ENCODE measurements at regions not wholly inside any gene's neighbourhood (a gene's known extent, or its start where the extent isn't known, plus 50 kb on each side); places are given as distances from the start of the nearest gene placed in this dataset.

DNA sequence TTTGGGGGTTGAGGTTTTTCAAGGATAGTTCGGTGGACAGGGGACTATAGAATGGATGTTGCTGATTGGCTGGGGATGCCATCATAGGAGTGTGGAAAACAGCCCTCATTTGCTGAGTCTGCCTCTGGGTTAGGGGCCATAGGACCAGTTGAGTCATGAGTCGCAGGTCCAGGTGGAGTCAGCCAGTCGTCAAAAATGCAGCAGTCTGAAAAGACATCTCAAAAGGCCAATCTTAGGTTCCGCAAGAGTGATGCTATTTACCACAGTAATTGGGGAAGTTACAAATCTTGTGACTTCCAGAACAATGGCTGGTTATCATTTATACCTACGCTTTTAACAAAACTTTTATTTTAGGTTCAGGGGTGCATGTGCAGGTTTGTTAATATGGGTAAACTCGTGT is 276.0 kb upstream of the DMRT1 start:
- BruUV-seq (replicated peaks) = no TSS peak
- ChIA-PET RAD21 (ENCODE audit: unreplicated experiment) (no interaction called here), SMC1A (ENCODE audit: uncharacterized antibody, unreplicated experiment) (no interaction called here), POLR2A (no interaction called here), CTCF (no interaction called here)
- H3K36me3 ChIP-seq (ENCODE audit: control insufficient read depth in 2 of 2, insufficient read depth in 2 of 2, low read length in 1 of 2) = no peaks in the 10 kb centered on the region
- no peaks in the 10 kb centered on the region for H3K79me2 ChIP-seq (ENCODE audit: control insufficient read depth, insufficient read depth, low read length)
- no peaks in the 10 kb centered on the region for H3K4me1 ChIP-seq (ENCODE audit: control insufficient read depth, insufficient read depth, low read length)
- FAIRE-seq (no peak), DNase-seq (ENCODE audit: low read depth, low spot score) (no peak), ATAC-seq (no peak)
- WGBS (ENCODE audit: insufficient coverage, insufficient replicate concordance, low lambda C conversion rate, missing lambda C conversion rate) = 20% methylated on average over 6 of the region's 6 CpGs
- peaks cover 0 to 3% of the 10 kb centered on the region in 2 experiments; a peak in 1 of 4 replicates for H3K27me3 ChIP-seq (replicated peaks in 1 of 2; ENCODE audit: control insufficient read depth in 2 of 2, insufficient read depth in 2 of 2, low read length in 1 of 2)
- H2AFZ ChIP-seq (ENCODE audit: control insufficient read depth, low read depth, low read length) = no peak overlapping the region
- H3K27ac ChIP-seq (ENCODE audit: control insufficient read depth, insufficient read depth) = no peak overlapping the region
- no peak overlapping the region for H3K4me3 ChIP-seq
- H3K4me2 ChIP-seq (ENCODE audit: control insufficient read depth, insufficient read depth) = no peak overlapping the region
- no peaks in the 10 kb centered on the region; the same call in 2 of the 3 replicates for H3K9me3 ChIP-seq (replicated peaks; ENCODE audit: control insufficient read depth, insufficient read depth, low read length)
- intact Hi-C loops (cut with micrococcal nuclease; ENCODE audit: unreplicated experiment) (no loop called here), in situ Hi-C loops (cut with MboI) (loop anchor here (10.0 kb wide), 1 partner anchor 61 kb away; the partner anchor contains the start of gene KANK1)
- no peak overlapping the region for H3K9ac ChIP-seq (ENCODE audit: control insufficient read depth, insufficient read depth, low read length)
- TF ChIP-seq BHLHE40 (IDR thresholded peaks at IDR 0.05; ENCODE audit: borderline replicate concordance in 1 of 2, low read depth in 2 of 2, low read length in 1 of 2) (peak in 1 of 2 experiments; percentile 29; a peak in 1 of 4 replicates), CBFB (IDR thresholded peaks at IDR 0.05; ENCODE audit: low read depth) (no peak)
- no peaks in the 10 kb centered on the region for H4K20me1 ChIP-seq (ENCODE audit: control insufficient read depth, insufficient read depth)

DNA sequence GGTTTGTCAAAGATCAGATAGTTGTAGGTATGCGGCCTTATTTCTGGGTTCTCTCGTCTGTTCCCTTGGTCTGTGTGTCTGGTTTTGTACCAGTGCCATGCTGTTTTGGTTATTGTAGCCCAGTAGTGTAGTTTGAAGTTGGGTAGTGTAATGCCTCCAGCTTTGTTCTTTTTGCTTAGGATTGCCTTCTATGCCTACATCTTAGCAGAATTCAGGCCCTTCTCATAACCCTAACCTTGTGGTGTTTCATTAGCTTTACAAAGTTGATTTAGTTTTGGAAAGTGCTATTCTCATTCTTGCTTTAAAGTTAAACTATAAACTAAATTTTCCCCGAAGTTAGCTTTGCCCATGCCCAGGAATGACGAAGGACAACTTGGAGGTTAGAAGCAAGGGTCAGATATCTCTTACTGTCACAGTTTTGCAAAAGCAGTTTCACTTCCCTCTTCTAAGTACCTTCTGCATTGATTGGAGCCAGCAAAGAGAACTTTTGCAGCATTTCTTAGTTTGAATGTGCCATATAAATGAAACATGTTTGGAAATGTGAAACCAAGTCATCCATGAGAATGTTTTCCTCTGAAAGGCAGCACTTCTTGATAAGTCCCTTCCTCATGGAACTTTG is 274.3 kb upstream of the DMRT1 start:
- WGBS (ENCODE audit: insufficient coverage, insufficient replicate concordance, low lambda C conversion rate, missing lambda C conversion rate) = 34% methylated on average over 4 of the region's 4 CpGs
- no peak overlapping the region for H3K4me2 ChIP-seq (ENCODE audit: control insufficient read depth, insufficient read depth)
- TF ChIP-seq POLR2AphosphoS2 (IDR thresholded peaks at IDR 0.05; ENCODE audit: low read depth, low read length) (no peak), KLF5 (IDR thresholded peaks at IDR 0.05; ENCODE audit: partially characterized antibody) (no peak), SPI1 (IDR thresholded peaks at IDR 0.05; ENCODE audit: borderline replicate concordance, insufficient read depth, low read depth, low read length) (peak; percentile 99), TBL1XR1 (IDR thresholded peaks at IDR 0.05; ENCODE audit: low read depth, low read length) (no peak), IKZF1 (conservative IDR thresholded peaks at IDR 0.05) (peak; percentile 63; the same call in 1 of the 2 replicates), CBX5 (IDR thresholded peaks at IDR 0.05; ENCODE audit: low read depth) (no peak), HCFC1 (IDR thresholded peaks at IDR 0.05; ENCODE audit: low read length) (no peak), TARDBP (IDR thresholded peaks at IDR 0.05; ENCODE audit: borderline replicate concordance) (no peak), ZNF24 (IDR thresholded peaks at IDR 0.05) (no peak)
- TF ChIP-seq, protein P1, sequence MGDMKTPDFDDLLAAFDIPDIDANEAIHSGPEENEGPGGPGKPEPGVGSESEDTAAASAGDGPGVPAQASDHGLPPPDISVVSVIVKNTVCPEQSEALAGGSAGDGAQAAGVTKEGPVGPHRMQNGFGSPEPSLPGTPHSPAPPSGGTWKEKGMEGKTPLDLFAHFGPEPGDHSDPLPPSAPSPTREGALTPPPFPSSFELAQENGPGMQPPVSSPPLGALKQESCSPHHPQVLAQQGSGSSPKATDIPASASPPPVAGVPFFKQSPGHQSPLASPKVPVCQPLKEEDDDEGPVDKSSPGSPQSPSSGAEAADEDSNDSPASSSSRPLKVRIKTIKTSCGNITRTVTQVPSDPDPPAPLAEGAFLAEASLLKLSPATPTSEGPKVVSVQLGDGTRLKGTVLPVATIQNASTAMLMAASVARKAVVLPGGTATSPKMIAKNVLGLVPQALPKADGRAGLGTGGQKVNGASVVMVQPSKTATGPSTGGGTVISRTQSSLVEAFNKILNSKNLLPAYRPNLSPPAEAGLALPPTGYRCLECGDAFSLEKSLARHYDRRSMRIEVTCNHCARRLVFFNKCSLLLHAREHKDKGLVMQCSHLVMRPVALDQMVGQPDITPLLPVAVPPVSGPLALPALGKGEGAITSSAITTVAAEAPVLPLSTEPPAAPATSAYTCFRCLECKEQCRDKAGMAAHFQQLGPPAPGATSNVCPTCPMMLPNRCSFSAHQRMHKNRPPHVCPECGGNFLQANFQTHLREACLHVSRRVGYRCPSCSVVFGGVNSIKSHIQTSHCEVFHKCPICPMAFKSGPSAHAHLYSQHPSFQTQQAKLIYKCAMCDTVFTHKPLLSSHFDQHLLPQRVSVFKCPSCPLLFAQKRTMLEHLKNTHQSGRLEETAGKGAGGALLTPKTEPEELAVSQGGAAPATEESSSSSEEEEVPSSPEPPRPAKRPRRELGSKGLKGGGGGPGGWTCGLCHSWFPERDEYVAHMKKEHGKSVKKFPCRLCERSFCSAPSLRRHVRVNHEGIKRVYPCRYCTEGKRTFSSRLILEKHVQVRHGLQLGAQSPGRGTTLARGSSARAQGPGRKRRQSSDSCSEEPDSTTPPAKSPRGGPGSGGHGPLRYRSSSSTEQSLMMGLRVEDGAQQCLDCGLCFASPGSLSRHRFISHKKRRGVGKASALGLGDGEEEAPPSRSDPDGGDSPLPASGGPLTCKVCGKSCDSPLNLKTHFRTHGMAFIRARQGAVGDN (IDR thresholded peaks at IDR 0.05) = no peak
- TF ChIP-seq, protein P2, sequence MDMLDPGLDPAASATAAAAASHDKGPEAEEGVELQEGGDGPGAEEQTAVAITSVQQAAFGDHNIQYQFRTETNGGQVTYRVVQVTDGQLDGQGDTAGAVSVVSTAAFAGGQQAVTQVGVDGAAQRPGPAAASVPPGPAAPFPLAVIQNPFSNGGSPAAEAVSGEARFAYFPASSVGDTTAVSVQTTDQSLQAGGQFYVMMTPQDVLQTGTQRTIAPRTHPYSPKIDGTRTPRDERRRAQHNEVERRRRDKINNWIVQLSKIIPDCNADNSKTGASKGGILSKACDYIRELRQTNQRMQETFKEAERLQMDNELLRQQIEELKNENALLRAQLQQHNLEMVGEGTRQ (IDR thresholded peaks at IDR 0.05; ENCODE audit: borderline replicate concordance, low read depth, low read length) = no peak

More for the DNA sequence above, 274.3 kb upstream of the DMRT1 start:
- in situ Hi-C loops (cut with MboI) = loop anchor here (10.0 kb wide), 1 partner anchor 62 kb away; the partner anchor contains the start of gene KANK1
- peak; percentile 95 for ATAC-seq
- H3K4me1 ChIP-seq (ENCODE audit: control insufficient read depth, insufficient read depth, low read length) = no peaks in the 10 kb centered on the region
- no TSS peak for BruUV-seq (replicated peaks)
- ChIA-PET RAD21 (ENCODE audit: unreplicated experiment) (no interaction called here), CTCF (interaction anchor here (0.7 to 0.9 kb wide), 2 partner anchors 16 to 36 kb away, joined by 3 read pairs; no protein-coding TSS in a partner anchor), POLR2A (no interaction called here), SMC1A (ENCODE audit: uncharacterized antibody, unreplicated experiment) (no interaction called here)
- no peak overlapping the region for H3K9ac ChIP-seq (ENCODE audit: control insufficient read depth, insufficient read depth, low read length)
- intact Hi-C loops (cut with micrococcal nuclease; ENCODE audit: unreplicated experiment) = no loop called here
- no peaks in the 10 kb centered on the region for H3K79me2 ChIP-seq (ENCODE audit: control insufficient read depth, insufficient read depth, low read length)
- H2AFZ ChIP-seq (ENCODE audit: control insufficient read depth, low read depth, low read length) = no peak overlapping the region
- H3K27me3 ChIP-seq (replicated peaks in 1 of 2; ENCODE audit: control insufficient read depth in 2 of 2, insufficient read depth in 2 of 2, low read length in 1 of 2) = peaks cover 0 to 3% of the 10 kb centered on the region in 2 experiments; a peak in 1 of 4 replicates
- H3K4me3 ChIP-seq = no peak overlapping the region
- no peaks in the 10 kb centered on the region for H4K20me1 ChIP-seq (ENCODE audit: control insufficient read depth, insufficient read depth)
- no peaks in the 10 kb centered on the region; the same call in 2 of the 3 replicates for H3K9me3 ChIP-seq (replicated peaks; ENCODE audit: control insufficient read depth, insufficient read depth, low read length)
- H3K36me3 ChIP-seq (ENCODE audit: control insufficient read depth in 2 of 2, insufficient read depth in 2 of 2, low read length in 1 of 2) = no peaks in the 10 kb centered on the region
- FAIRE-seq = peak; percentile 89
- DNase-seq (ENCODE audit: low read depth, low spot score) = peak; percentile 3
- no peak overlapping the region for H3K27ac ChIP-seq (ENCODE audit: control insufficient read depth, insufficient read depth)

Data from GM12878 (cell line).